Hematopoietic multipotent progenitor cell treated with erythropoietin and hydrocortisone succinate and interleukin-3 and kit ligand, for 8 days (in vitro differentiated cells): ENCODE measurements at regions not wholly inside any gene's neighbourhood (a gene's known extent, or its start where the extent isn't known, plus 50 kb on each side); places are given as distances from the start of the nearest gene placed in this dataset.
A peak's percentile ranks its signal among the peaks of the same experiment; 100 is the strongest.

Source experiments
- DNase-seq: peaks from one replicate; pipeline ENCODE4 v3.0.0-alpha.2; 2015

GRCh38 chr17:62913991-62914570, 52.0 kb upstream of the TANC2 start:
- no peak for DNase-seq

- no peak for DNase-seq
Measured at GRCh38 chr17:62912363-62912762, 53.7 kb upstream of the TANC2 start.

DNA sequence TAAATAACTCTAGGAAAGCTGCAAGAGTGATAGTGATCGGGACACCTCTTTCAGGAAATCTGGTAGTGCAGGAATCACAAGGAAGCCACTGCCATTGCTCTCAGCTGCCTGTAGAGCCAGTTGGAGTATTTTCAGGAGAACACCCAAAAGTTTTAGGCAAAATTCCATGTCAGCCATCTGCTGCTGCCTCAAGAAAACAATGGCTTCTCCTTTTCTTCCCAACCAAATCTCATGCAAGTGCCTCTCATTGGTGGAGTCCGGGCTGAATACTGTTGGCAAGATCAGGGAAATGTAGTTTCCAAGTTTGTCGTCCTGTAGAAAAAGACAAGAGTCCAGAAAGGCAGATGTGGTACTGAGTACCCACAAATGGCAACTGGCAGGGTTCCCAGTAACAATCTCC, 54.9 kb upstream of the TANC2 start:
- no peak for DNase-seq

DNA sequence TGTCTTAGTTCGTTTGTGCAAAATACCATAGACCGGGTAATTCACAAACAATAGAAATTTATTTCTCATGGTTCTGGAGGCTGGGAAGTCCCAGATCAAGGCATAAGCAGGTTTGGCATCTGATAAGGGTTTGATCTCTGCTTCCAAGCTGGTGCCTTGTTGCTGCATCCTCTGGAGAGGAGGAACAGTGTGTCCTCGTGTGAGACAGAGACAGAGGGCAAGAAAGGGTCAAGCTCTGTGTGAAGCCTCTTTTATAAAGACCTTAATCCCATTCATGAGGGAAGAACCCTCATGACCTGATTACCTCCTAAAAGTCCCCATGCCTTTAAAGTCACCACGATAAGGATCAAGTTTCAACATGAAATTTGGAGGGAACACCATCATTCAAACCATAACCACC, 55.8 kb upstream of the TANC2 start:
- DNase-seq = no peak

DNA sequence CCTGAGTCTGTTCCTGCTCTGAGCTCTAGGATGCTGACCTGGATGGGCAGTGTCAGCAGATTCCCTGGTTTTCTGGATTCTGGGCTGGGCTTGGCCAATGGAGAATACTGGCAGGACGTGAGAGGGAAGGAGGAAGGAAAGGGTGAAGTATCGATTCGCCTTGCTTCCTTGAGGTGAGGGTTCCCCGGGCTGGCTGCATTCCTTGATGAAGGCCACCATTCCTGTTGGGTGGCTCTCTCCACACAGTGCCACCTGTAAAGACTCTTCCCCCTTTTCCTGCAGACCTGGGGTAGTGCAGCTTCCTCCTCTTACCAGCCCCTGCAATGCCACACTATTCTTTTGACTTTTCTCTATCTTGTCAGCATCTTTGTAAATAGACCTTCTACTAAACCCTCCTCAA, 58.1 kb upstream of the TANC2 start:
- no peak for DNase-seq

DNA sequence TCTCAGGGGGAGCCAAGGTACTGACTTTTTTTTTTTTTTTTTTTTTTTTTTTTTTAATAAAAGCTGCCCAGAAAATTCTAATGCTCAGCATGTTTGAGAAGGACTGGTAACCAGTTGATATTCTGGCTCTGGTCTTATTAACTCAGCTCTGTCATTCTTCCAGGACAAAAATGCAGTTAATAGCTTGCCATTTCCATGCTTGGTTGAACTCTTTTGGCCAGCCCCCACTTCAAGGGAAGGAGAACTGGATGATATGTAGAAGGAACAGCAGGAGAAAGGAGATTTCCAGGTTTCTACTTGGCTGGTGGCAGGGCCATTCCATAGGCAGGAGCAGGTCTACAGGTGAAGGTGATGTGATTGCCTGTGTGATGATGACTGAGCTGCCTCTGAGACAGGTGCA, 59.2 kb upstream of the TANC2 start:
- DNase-seq = no peak

- no peak for DNase-seq
Measured at GRCh38 chr17:62905233-62905632, 60.8 kb upstream of the TANC2 start.

DNA sequence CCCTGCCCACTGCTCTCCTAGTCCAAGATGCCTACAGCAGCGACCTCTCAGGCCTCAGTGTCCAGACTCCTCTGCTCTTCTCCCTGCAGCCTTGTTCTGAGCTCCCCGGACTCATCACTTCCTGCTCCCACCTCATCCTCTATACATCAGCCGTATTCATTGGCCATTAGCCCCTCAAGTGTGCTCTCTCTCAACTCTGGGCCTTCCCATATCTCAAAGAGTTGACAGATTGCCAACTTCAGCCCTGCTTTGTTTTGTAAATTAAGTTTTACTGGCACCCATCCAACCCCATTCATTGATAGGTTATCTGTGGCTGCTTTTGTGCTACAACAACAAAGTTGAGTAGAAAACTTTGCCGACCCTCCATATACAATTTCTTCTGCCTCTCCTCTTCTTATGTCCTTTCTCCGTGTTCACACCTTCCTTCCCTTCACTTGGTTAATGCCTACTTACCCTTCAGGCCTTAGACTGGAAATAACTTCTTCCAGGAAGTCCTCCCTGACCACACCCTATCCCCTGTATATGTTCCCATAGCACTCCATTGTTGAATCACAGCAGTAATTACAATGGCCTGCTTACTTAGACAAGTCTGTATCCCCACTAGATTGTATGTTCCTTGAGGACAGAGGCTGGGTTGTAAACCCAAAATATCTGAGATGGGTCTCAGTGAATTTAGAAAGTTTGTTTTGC, 63.4 kb upstream of the TANC2 start:
- DNase-seq = peak; percentile 45

GRCh38 chr17:62901544-62901943, 64.5 kb upstream of the TANC2 start:
- no peak for DNase-seq

DNA sequence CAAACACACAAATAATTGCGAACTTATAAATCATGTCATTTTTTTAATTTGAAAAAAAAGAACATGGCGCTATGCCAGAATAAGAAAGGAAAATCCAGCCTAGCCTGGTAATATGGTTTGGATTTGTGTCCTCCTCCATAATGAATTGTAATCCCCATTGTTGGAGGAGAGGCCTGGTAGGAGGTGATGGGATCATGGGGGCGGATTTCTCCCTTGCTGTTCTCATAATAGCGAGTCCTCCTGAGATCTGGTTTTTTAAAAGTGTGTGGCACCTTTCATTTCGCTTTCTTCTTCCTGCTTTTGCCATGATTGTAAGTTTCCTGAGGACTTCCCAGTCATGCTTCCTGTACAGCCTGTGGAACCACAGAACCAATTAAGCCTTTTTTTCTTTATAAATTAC, 65.9 kb upstream of the TANC2 start:
- no peak for DNase-seq

DNA sequence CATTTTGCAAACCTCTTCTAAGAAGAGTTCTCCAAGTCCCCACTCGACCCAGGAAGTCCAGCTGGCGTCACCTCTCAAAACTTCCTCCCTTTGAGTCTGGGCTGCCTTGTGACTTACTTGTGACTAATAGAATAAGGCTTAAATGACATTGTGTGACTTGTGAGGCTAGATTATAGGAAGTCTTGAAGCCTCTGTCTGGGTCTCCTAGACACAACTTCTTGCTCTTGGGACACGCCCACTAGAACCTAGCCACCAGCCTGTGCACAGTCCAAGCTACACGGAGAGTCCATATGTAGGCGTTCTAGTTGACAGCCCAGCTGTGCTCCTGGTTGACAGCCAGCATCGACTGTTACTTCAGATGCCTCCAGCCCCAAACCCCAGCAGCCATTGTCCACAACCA, 66.7 kb upstream of the TANC2 start:
- DNase-seq = no peak

DNA sequence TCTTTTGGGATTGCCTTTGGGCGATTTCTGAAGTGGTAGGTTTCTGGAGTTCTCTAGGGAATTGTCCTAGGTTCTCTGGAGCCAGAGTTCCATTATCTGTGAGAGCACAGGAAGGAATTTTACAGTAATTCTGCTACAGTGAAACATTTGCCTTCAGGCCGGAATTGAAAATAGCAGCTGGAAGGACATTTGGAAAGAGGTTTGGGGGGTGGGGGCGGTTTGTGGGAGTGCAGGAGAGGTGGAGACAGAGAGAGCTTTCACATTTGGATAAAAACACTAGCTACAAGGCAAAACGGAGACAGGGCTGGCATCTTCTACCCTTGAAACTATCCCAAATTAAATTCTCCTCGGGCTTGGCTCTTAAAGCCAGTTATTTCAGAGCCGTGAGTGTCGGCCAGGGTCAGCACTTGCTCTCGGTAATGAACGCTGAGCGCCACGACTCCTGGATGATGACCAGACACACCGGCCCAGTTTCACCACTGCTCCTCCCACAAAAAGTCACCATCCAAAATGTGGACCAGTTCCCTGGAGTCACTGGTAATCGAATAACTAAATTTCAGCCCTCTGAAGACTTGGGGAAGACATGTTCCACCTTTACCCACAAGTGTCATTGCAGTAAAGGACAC, 67.7 kb upstream of the TANC2 start:
- DNase-seq = no peak

DNA sequence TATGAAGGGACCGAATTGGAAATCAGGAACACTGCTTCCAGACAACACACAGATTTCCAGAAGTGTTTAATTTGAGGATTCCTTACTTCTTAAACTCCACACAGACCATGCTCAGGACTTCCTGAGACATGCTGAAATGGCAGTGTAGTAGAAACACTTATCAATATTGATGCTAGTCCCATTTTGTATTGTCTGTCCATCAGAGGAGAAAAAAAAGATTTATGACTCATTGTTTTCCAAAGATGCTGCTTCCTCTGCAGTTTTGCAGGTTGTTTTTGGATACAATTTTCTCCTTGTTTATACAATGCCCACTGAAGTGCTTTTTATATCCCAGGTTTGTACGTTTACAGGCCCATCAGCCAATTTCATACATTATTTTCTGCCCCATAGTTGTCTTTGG, 68.3 kb upstream of the TANC2 start:
- no peak for DNase-seq

- no peak for DNase-seq
Measured at GRCh38 chr17:62895320-62896301, 70.4 kb upstream of the TANC2 start.

DNA sequence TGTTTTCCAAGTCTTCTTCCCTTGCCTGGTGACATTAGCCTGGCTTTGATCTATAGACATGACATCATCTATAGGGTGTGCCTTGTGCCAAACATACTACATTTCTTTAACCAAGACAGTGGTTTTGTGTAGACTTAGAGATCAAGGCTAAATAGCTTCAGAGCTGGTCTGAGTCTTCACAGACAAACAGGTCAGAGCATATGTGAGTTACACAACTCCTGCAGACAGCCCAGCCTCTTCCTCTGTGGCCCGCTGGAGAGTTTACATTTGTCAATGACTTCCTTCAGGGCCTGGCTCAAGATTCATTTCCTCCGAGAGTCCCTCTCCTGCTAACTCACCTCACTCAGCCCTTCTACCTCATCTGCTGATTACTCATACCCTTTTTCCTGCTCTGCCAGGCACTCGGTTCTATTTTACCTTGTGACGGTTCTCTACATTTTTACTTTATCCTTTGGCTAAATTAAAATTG, 73.1 kb upstream of the TANC2 start:
- no peak for DNase-seq

GRCh38 chr17:62892061-62892675, 73.9 kb upstream of the TANC2 start:
- DNase-seq = no peak

GRCh38 chr17:62891659-62892058, 74.4 kb upstream of the TANC2 start:
- no peak for DNase-seq

DNA sequence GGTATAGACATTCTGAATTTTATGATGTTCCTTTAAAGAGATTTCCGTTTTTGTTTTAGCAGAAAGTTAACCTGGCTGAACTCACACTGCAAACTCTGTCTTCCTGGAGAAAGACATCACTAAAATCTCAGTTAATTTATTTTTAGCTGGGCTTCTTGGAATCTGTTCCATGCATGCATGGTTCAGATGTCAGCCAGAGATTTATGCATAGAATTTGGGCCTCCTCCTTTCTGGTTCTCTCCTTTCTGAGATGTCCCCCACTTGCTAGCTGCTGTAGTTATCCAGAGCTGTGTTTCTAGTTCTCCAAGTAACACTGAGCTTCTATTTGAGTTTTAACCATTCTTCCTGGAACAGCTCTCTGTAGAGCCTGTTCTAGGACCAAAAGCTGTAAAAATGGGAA, 77.3 kb upstream of the TANC2 start:
- no peak for DNase-seq

DNA sequence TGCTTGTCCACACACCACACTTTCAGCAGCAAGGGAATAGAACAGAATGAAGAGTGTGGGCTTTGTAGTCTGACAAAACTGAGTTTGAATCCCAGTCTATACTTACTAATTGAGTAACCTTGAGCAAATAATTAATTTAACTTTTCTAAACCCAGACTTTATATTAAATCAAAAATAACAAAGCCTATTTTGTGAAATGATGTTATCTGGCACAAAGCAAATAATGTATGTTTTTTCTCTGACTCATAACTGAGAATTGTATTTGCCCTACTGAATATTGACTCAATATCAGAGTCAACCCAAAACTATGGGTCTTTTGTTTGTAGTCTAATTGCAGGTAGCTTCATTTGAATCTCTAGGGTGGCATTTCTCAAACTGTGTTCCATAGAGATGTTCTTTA, 77.9 kb upstream of the TANC2 start:
- no peak for DNase-seq

DNA sequence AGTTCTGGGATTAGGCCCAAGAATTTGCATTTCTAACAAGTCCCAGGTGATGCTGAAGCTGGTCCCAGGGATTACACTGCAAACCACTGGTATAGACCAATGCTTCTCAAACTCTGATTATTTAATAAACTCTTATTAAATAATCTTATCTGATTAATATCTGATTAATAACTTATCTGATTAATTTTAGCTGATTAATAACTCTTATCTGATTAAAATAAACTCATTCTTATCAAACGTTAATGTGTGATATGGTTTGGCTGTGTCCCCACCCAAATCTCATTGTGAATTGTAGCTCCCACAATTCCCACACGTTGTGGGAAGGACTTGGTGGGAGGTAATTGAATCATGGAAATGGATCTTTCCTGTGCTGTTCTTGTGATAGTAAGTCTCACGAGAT, 78.6 kb upstream of the TANC2 start:
- no peak for DNase-seq

DNA sequence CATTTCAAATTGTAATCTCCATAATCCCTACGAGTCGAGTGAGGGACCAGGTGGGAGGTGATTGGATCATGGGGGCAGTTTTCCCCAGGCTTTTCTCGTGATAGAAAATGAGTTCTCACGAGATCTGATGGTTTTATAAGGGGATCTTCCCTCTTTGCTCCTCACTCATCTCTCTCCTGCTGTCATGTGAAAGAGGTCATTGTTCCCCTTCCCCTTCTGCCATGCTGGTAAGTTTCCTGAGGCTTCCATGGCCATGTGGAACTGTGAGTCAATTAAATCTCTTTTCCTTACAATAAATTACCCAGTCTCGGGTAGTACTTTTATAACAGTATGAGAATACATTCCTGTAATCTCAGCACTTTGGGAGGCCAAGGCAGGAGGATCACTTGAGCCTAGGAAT, 76.7 kb upstream of the MARCHF10 start:
- no peak for DNase-seq

DNA sequence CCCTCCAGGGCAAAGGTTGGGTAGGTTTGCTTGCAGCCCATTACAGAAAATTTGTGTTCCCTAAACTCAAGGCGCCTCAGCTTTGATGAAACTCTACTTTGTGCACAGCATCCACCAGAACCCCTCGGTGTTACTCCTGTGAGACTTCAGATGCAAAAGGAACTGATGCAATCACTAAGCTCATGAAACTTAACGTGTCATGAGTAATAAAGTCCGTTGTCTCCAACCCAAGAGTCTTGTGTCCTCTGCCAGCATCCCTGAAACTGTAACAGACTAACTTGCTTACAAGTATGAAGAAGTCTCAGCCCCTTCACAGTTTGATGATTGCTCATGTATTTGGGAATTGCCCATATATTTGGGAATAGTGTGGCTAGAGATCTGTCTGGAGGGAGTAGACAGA, 74.8 kb upstream of the MARCHF10 start:
- no peak for DNase-seq

DNA sequence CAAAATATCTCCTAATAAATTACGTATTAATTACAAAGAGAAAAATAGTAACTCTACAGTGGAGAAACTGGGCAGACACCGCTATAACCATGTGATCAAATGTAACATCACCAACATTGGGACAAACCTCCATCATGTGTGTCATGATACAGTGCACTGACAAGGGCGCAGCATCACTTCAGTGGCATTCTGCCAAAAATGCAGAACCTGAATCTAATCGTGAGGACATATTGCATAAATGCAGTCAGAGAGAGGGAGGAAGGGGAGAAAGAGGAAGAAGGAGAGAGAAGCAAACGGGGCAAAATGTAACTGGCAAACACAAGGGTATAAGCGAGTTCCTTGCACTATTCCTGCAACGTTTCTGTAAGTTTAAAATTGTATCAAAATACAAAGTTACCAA, 74.2 kb upstream of the MARCHF10 start:
- peak; percentile 61 for DNase-seq
